ENCODE measurements at regions not wholly inside any gene's neighbourhood (a gene's known extent, or its start where the extent isn't known, plus 50 kb on each side); places are given as distances from the start of the nearest gene placed in this dataset.
"Not testable (repeated sequence)": the region's sequence is repeated elsewhere in the genome, so short reads cannot be mapped to it uniquely, and the experiment has no call there.

DNA sequence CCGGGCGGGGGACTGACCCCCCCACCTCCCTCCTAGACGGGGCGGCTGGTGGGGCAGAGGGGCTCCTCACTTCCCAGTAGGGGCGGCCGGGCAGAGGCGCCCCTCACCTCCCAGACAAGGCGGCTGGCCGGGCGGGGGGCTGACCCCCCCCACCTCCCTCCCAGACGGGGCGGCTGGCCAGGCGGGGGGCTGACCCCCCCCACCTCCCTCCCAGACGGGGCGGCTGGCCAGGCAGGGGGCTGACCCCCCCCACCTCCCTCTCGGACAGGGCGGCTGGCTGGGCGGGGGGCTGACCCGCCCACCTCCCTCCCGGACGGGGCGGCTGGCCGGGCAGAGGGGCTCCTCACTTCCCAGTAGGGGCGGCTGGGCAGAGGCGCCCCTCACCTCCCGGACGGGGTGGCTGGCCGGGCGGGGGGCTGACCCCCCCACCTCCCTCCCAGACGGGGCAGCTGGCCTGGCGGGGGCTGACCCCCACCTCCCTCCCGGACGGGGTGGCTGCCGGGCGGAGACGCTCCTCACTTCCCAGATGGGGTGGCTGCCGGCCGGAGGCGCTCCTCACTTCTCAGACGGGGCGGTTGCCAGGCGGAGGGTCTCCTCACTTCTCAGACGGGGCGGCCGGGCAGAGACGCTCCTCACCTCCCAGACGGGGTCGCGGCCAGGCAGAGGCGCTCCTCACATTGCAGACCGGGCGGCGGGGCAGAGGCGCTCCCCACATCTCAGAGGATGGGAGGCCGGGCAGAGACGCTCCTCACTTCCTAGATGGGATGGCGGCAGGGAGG is 71.4 kb upstream of the LRPPRC start:
- H3K4me1 ChIP-seq (ENCODE audit: insufficient read depth, low read length, poor library complexity, severe bottlenecking); H3K27ac ChIP-seq (ENCODE audit: low read depth, low read length, poor library complexity, severe bottlenecking); DNase-seq (ENCODE audit: low spot score); H3K4me3 ChIP-seq (ENCODE audit: low read depth, low read length, poor library complexity, severe bottlenecking); POLR2A ChIA-PET; H4K20me1 ChIP-seq (ENCODE audit: insufficient read depth, low read length); H3K79me2 ChIP-seq (ENCODE audit: insufficient read depth, low read depth, low read length); intact Hi-C loops (cut with micrococcal nuclease; ENCODE audit: unreplicated experiment); H3K9me2 ChIP-seq (ENCODE audit: insufficient read depth, low read length); BruUV-seq (replicated peaks); H3K36me3 ChIP-seq (ENCODE audit: insufficient read depth, low read length); CTCF ChIA-PET (ENCODE audit: unreplicated experiment); H3K4me2 ChIP-seq (ENCODE audit: low read length); H3K9me3 ChIP-seq (ENCODE audit: low read length); H2AFZ ChIP-seq (ENCODE audit: low read length): not testable (repeated sequence)

DNA sequence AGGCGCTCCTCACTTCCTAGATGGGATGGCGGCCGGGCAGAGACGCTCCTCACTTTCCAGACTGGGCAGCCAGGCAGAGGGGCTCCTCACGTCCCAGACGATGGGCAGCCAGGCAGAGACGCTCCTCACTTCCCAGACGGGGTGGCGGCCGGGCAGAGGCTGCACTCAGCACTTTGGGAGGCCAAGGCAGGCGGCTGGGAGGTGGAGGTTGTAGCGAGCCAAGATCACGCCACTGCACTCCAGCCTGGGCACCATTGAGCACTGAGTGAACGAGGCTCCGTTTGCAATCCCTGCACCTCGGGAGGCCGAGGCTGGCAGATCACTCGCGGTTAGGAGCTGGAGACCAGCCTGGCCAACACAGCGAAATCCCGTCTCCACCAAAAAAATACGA is 72.0 kb upstream of the LRPPRC start:
- POLR2A ChIA-PET; BruUV-seq (replicated peaks); intact Hi-C loops (cut with micrococcal nuclease; ENCODE audit: unreplicated experiment); H4K20me1 ChIP-seq (ENCODE audit: insufficient read depth, low read length); H3K27ac ChIP-seq (ENCODE audit: low read depth, low read length, poor library complexity, severe bottlenecking); H3K4me2 ChIP-seq (ENCODE audit: low read length); DNase-seq (ENCODE audit: low spot score); H3K4me3 ChIP-seq (ENCODE audit: low read depth, low read length, poor library complexity, severe bottlenecking); H3K79me2 ChIP-seq (ENCODE audit: insufficient read depth, low read depth, low read length); H2AFZ ChIP-seq (ENCODE audit: low read length); H3K9me3 ChIP-seq (ENCODE audit: low read length); H3K9me2 ChIP-seq (ENCODE audit: insufficient read depth, low read length); H3K36me3 ChIP-seq (ENCODE audit: insufficient read depth, low read length); CTCF ChIA-PET (ENCODE audit: unreplicated experiment); H3K4me1 ChIP-seq (ENCODE audit: insufficient read depth, low read length, poor library complexity, severe bottlenecking): not testable (repeated sequence)

DNA sequence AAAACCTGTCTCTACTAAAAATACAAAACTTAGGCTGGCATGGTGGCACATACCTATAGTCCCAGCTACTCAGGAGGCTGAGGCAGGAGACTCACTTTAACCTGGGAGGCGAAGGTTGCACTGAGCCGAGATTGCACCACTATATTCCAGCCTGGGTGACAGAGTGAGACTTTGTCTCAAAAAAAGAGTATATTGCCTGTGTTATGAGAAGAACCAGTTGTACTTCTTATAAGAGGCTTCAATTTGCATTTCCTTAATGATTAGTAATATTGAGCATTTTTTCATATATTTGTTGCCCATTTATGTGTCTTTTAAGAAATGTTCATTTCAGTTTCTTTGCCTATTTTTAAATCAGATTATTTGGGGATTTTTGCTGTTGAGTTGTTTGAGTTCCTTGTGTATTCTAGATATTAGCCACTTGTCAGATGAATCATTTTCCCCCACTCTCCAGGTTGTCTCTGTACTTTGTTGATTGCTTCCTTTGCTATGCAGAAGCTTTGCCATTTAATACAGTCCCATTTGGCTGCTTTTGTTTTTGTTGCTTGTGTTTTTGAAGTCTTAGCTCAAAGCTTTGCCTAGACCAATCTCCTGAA is 75.8 kb upstream of the LRPPRC start:
- CTCF ChIA-PET (ENCODE audit: unreplicated experiment) = no interaction called here
- BruUV-seq (replicated peaks) = no TSS peak
- H3K4me2 ChIP-seq (ENCODE audit: low read length) = no peak overlapping the region
- no peaks in the 10 kb centered on the region for H3K36me3 ChIP-seq (ENCODE audit: insufficient read depth, low read length)
- no peak overlapping the region for H3K27ac ChIP-seq (ENCODE audit: low read depth, low read length, poor library complexity, severe bottlenecking)
- no peak overlapping the region for H2AFZ ChIP-seq (ENCODE audit: low read length)
- H3K4me3 ChIP-seq (ENCODE audit: low read depth, low read length, poor library complexity, severe bottlenecking) = no peak overlapping the region
- H3K9me3 ChIP-seq (ENCODE audit: low read length) = no peaks in the 10 kb centered on the region
- intact Hi-C loops (cut with micrococcal nuclease; ENCODE audit: unreplicated experiment) = no loop called here
- TF ChIP-seq EZH2phosphoT487 (IDR thresholded peaks at IDR 0.05; ENCODE audit: borderline replicate concordance, low read depth, low read length) = no peak
- TF ChIP-seq, protein P1, sequence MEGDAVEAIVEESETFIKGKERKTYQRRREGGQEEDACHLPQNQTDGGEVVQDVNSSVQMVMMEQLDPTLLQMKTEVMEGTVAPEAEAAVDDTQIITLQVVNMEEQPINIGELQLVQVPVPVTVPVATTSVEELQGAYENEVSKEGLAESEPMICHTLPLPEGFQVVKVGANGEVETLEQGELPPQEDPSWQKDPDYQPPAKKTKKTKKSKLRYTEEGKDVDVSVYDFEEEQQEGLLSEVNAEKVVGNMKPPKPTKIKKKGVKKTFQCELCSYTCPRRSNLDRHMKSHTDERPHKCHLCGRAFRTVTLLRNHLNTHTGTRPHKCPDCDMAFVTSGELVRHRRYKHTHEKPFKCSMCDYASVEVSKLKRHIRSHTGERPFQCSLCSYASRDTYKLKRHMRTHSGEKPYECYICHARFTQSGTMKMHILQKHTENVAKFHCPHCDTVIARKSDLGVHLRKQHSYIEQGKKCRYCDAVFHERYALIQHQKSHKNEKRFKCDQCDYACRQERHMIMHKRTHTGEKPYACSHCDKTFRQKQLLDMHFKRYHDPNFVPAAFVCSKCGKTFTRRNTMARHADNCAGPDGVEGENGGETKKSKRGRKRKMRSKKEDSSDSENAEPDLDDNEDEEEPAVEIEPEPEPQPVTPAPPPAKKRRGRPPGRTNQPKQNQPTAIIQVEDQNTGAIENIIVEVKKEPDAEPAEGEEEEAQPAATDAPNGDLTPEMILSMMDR (conservative IDR thresholded peaks at IDR 0.05; ENCODE audit: low read length) = no peak
- DNase-seq (ENCODE audit: low spot score) = no peak
- no peaks in the 10 kb centered on the region for H3K79me2 ChIP-seq (ENCODE audit: insufficient read depth, low read depth, low read length)
- H3K4me1 ChIP-seq (ENCODE audit: insufficient read depth, low read length, poor library complexity, severe bottlenecking) = no peaks in the 10 kb centered on the region
- POLR2A ChIA-PET = interaction anchor here (0.9 kb wide), 1 partner anchor 15 kb away, joined by 3 read pairs; no protein-coding TSS in a partner anchor
- H3K9me2 ChIP-seq (ENCODE audit: insufficient read depth, low read length) = no peaks in the 10 kb centered on the region
- no peaks in the 10 kb centered on the region for H4K20me1 ChIP-seq (ENCODE audit: insufficient read depth, low read length)

- H3K9me2 ChIP-seq (ENCODE audit: insufficient read depth, low read length); DNase-seq (ENCODE audit: low spot score); H4K20me1 ChIP-seq (ENCODE audit: insufficient read depth, low read length); BruUV-seq (replicated peaks); H3K4me3 ChIP-seq (ENCODE audit: low read depth, low read length, poor library complexity, severe bottlenecking); intact Hi-C loops (cut with micrococcal nuclease; ENCODE audit: unreplicated experiment); H3K36me3 ChIP-seq (ENCODE audit: insufficient read depth, low read length); H3K79me2 ChIP-seq (ENCODE audit: insufficient read depth, low read depth, low read length); H2AFZ ChIP-seq (ENCODE audit: low read length); H3K9me3 ChIP-seq (ENCODE audit: low read length); H3K4me2 ChIP-seq (ENCODE audit: low read length); POLR2A ChIA-PET; H3K27ac ChIP-seq (ENCODE audit: low read depth, low read length, poor library complexity, severe bottlenecking); CTCF ChIA-PET (ENCODE audit: unreplicated experiment); H3K4me1 ChIP-seq (ENCODE audit: insufficient read depth, low read length, poor library complexity, severe bottlenecking): not testable (repeated sequence)
These were observed 77.9 kb upstream of the LRPPRC start for GRCh38 chr2:44073667-44074066.

GRCh38 chr2:44074795-44075194 is 79.0 kb upstream of the LRPPRC start:
- H3K79me2 ChIP-seq (ENCODE audit: insufficient read depth, low read depth, low read length); CTCF ChIA-PET (ENCODE audit: unreplicated experiment); H2AFZ ChIP-seq (ENCODE audit: low read length); H3K4me2 ChIP-seq (ENCODE audit: low read length); DNase-seq (ENCODE audit: low spot score); H3K4me1 ChIP-seq (ENCODE audit: insufficient read depth, low read length, poor library complexity, severe bottlenecking); H3K27ac ChIP-seq (ENCODE audit: low read depth, low read length, poor library complexity, severe bottlenecking); H3K4me3 ChIP-seq (ENCODE audit: low read depth, low read length, poor library complexity, severe bottlenecking); intact Hi-C loops (cut with micrococcal nuclease; ENCODE audit: unreplicated experiment); BruUV-seq (replicated peaks); H3K9me2 ChIP-seq (ENCODE audit: insufficient read depth, low read length); POLR2A ChIA-PET; H3K36me3 ChIP-seq (ENCODE audit: insufficient read depth, low read length); H4K20me1 ChIP-seq (ENCODE audit: insufficient read depth, low read length); H3K9me3 ChIP-seq (ENCODE audit: low read length): not testable (repeated sequence)

All from OCI-LY7 (cell line).